ENCODE measurements at regions not wholly inside any gene's neighbourhood (a gene's known extent, or its start where the extent isn't known, plus 50 kb on each side); places are given as distances from the start of the nearest gene placed in this dataset.

DNA sequence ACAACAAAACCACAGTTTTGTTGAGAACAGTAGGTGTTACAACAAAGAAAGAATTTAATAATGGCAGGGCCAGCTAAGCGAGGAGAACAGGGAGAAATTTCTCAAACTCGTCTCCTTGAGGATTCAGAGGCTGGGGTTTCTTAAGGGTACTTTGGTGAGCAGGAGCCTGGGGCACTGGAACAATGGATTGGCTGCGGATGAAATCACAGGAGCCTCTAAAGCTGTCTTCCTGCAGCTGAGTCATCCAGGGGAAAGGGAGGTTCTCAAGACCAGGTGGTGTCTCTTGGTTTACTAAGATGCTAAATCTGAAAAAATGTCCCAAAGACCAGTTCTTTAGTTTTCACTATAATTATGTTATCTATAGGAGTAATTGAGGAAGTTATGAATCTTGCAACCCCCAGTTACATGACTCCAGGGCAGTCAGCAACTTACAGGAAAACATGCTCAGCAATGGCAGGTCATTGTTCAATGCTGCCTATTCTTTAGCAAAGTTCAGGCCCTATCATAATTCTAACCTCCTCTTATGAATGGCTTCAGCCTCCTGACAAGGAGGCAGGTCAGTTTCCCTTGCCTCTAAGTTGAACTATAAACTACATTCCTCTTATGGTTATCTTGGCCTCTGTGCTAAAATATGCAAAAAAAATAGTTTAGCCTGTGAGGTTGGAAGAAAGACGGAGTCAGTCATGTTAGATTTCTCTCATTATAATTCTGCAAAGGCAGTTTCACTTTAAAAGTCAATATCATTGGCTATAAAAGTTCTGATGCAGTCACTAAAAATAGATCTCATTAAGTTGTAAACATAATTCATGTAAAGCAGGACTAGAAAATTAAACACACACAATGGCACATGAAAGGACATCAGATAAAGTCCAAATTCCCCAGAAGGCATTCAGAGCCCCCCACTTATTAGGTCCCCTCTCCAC is 63.3 kb upstream of the CKS2 start:
- H2BK12ac ChIP-seq (ENCODE audit: low read depth, low read length): 0 out of 2 replicates have a peak overlapping the region, but pooled peaks have one; percentile 55
- H3K79me2 ChIP-seq (ENCODE audit: control insufficient read depth in 1 of 2, insufficient read depth in 2 of 2, low read length in 2 of 2): no peaks in the 10 kb centered on the region
- H2BK20ac ChIP-seq (ENCODE audit: low read length): no peak overlapping the region
- peaks cover 0 to 6% (median 0%) of the 10 kb centered on the region in 4 experiments; a peak in 4 of 7 replicates for H3K4me1 ChIP-seq (replicated peaks in 1 of 4; ENCODE audit: control insufficient read depth in 3 of 4, insufficient read depth in 4 of 4, low read length in 3 of 4)
- no peak overlapping the region for H3K4me2 ChIP-seq (ENCODE audit: insufficient read depth in 1 of 2, low read depth in 2 of 2, low read length in 2 of 2)
- no peak for TF ChIP-seq SRF (IDR thresholded peaks at IDR 0.05; ENCODE audit: low read depth, low read length)
- TF ChIP-seq TBP (IDR thresholded peaks at IDR 0.05; ENCODE audit: low read depth, low read length): peak; percentile 82
- 0 out of 2 replicates have a peak, but pooled peaks have one; percentile 22 for TF ChIP-seq JUND (IDR thresholded peaks at IDR 0.05; ENCODE audit: low read length)
- TF ChIP-seq SP4 (IDR thresholded peaks at IDR 0.05; ENCODE audit: low read length): no peak
- TF ChIP-seq POU5F1 (IDR thresholded peaks at IDR 0.05; ENCODE audit: low read depth, low read length): no peak
- no peak for TF ChIP-seq KDM1A (IDR thresholded peaks at IDR 0.05; ENCODE audit: borderline replicate concordance, low read length)
- TF ChIP-seq GABPA (IDR thresholded peaks at IDR 0.05; ENCODE audit: borderline replicate concordance, insufficient read depth, low read length): no peak
- H4K8ac ChIP-seq (ENCODE audit: extremely low read depth, insufficient read depth, low read length): no peak overlapping the region
- CTCF ChIA-PET (ENCODE audit: partially characterized antibody): interaction anchor here (0.6 kb wide), 1 partner anchor 301 kb away, joined by 3 read pairs; no protein-coding TSS in a partner anchor
- FAIRE-seq: peak; percentile 52
- H2AFZ ChIP-seq (ENCODE audit: low read length): peak overlapping the region; percentile 13; the same call in 1 of the 2 replicates
- no peak overlapping the region for H3K4ac ChIP-seq (replicated peaks; ENCODE audit: insufficient read length, low read depth, low read length)
- 61% methylated on average over 4 of the region's 4 CpGs; no CpG with 5 or more reads in 1 of the 2 experiments for WGBS, 2 experiments (ENCODE audit: extremely low coverage in 1 of 2, insufficient coverage in 1 of 2, insufficient read length in 1 of 2, insufficient replicate concordance in 2 of 2, low coverage in 1 of 2, low lambda C conversion rate in 2 of 2, missing lambda C conversion rate in 1 of 2)
- no peaks in the 10 kb centered on the region for H3K79me1 ChIP-seq (ENCODE audit: low read depth, low read length)
- no peak overlapping the region for H3K4me3 ChIP-seq (ENCODE audit: extremely low read depth in 1 of 4, insufficient read depth in 2 of 4, low read depth in 3 of 4, low read length in 4 of 4)
- no peak overlapping the region for H3K23ac ChIP-seq (ENCODE audit: insufficient read length)
- H3K9ac ChIP-seq (replicated peaks in 1 of 4; ENCODE audit: extremely low read depth in 1 of 4, low read depth in 3 of 4, low read length in 3 of 4): no peak overlapping the region
- H3K27me3 ChIP-seq (replicated peaks in 1 of 4; ENCODE audit: control insufficient read depth in 3 of 4, extremely low read depth in 1 of 4, insufficient read depth in 3 of 4, low read length in 3 of 4): no peaks in the 10 kb centered on the region
- H2BK120ac ChIP-seq (replicated peaks; ENCODE audit: low read depth, low read length): peak overlapping the region; percentile 36
- no peak overlapping the region; the same call in 1 of the 2 replicates for H2BK15ac ChIP-seq (ENCODE audit: low read length)
- no peak overlapping the region for H4K91ac ChIP-seq (replicated peaks; ENCODE audit: insufficient read length, low read length)
- 0 out of 2 replicates have a peak overlapping the region, but pooled peaks have one; percentile 68 for H3K18ac ChIP-seq (ENCODE audit: extremely low read depth, low read length)
- H3K14ac ChIP-seq (ENCODE audit: insufficient read length): no peak overlapping the region
- no peaks in the 10 kb centered on the region for H3K9me3 ChIP-seq (ENCODE audit: insufficient read depth in 2 of 2, low read depth in 1 of 2, low read length in 1 of 2)
- no peak overlapping the region for H4K5ac ChIP-seq (ENCODE audit: insufficient read length, low read depth, low read length)
- no peak overlapping the region for H2AK5ac ChIP-seq (ENCODE audit: low read depth, low read length)
- no peaks in the 10 kb centered on the region for H4K20me1 ChIP-seq (replicated peaks in 1 of 2; ENCODE audit: control insufficient read depth in 1 of 2, insufficient read depth in 2 of 2, low read length in 2 of 2)
- no peaks in the 10 kb centered on the region for H3K23me2 ChIP-seq (ENCODE audit: low read depth, low read length)
- no peak overlapping the region for H3K27ac ChIP-seq (ENCODE audit: low read depth, low read length)
- no peak overlapping the region for H3K56ac ChIP-seq (replicated peaks; ENCODE audit: insufficient read length, low read depth, low read length)
- peak in 1 of 2 experiments; percentile 34 for DNase-seq (ENCODE audit: low read depth in 1 of 2, low spot score in 2 of 2)
- POLR2A ChIA-PET (ENCODE audit: partially characterized antibody): interaction anchor here (0.7 to 1.0 kb wide), 2 partner anchors 14 to 67 kb away, joined by 3 read pairs; no protein-coding TSS in a partner anchor
- H2BK5ac ChIP-seq (ENCODE audit: low read depth, low read length): no peak overlapping the region
- H3K36me3 ChIP-seq (ENCODE audit: control insufficient read depth in 2 of 4, insufficient read depth in 4 of 4, low read length in 3 of 4): no peaks in the 10 kb centered on the region; a peak in 1 of 8 replicates

Data from H1 (cell line).